WI38 (cell line): ENCODE measurements at regions not wholly inside any gene's neighbourhood (a gene's known extent, or its start where the extent isn't known, plus 50 kb on each side); places are given as distances from the start of the nearest gene placed in this dataset.

Experiments
- H3K4me3 ChIP-seq: 2 replicates; pipeline ENCODE4 v1.5.1; 2011; ENCODE audit warnings: low read depth, mild to moderate bottlenecking, control low read depth, low read length
- TF ChIP-seq, protein P1 (sequence below): IDR thresholded peaks from 2 replicates; pipeline ENCODE4 v1.5.1; 2012; ENCODE audit warnings: low read depth, mild to moderate bottlenecking, control low read depth, low read length

DNA sequence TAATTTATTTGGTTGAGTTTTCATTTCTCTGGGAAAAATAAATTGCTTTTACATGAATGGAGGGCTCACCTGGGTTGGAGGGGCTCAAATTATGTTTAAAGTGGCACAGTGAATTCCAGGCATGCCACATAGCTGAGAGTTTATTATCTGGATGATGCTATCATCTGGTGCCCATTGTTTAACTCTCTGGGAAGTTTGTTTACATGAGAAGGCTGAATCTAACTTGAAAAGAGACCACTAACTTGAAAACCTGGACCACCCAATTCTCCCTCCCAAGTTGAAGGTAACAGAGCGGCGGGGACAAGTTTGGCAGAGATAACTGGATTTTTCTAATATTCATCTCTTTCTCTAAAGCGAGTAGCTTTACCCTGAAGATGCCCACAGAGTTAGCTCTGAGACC, 321.5 kb upstream of the GHITM start:
- TF ChIP-seq, protein P1, sequence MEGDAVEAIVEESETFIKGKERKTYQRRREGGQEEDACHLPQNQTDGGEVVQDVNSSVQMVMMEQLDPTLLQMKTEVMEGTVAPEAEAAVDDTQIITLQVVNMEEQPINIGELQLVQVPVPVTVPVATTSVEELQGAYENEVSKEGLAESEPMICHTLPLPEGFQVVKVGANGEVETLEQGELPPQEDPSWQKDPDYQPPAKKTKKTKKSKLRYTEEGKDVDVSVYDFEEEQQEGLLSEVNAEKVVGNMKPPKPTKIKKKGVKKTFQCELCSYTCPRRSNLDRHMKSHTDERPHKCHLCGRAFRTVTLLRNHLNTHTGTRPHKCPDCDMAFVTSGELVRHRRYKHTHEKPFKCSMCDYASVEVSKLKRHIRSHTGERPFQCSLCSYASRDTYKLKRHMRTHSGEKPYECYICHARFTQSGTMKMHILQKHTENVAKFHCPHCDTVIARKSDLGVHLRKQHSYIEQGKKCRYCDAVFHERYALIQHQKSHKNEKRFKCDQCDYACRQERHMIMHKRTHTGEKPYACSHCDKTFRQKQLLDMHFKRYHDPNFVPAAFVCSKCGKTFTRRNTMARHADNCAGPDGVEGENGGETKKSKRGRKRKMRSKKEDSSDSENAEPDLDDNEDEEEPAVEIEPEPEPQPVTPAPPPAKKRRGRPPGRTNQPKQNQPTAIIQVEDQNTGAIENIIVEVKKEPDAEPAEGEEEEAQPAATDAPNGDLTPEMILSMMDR, result no peak
- H3K4me3 ChIP-seq, result no peak overlapping the region

DNA sequence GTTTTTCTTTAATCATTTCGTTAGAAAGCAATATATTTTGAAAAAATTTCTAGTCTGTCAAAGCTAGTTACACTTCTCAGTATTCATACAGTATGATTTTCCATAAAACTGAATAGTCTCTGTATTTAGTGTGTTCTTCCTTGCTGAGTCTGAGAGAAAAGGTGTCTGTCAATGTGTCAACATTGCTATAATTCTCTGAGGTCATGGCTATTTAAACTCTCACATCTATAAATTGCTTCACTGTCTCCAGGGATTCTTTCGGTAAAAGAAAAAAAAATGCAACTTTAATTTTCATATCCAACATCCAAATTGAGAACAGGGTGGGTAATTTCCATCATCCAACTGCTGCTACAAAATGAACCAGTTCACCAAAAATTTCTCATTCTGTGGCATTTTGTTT, 319.7 kb upstream of the GHITM start:
- TF ChIP-seq, protein P1, result no peak
- H3K4me3 ChIP-seq, result no peak overlapping the region

DNA sequence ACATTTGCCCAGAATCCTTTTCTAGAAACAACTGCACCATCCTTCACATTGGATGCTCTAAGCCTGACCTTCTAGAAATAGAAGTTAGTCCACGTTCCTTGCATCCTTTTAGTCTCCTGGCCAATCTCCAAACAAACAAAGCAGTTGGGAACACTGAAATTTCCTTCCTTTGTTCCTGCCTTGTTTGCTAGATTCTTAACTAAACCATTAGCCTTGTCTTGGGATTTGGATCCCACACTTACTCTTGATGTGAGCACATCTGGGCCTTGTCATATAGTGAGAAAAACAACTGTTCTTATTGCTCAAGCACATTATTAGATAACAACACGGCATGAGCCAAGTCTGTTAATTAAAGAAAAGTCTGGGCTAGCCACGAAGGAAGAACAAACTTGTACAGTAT, 319.3 kb upstream of the GHITM start:
- no peak overlapping the region for H3K4me3 ChIP-seq
- TF ChIP-seq, protein P1, result no peak

DNA sequence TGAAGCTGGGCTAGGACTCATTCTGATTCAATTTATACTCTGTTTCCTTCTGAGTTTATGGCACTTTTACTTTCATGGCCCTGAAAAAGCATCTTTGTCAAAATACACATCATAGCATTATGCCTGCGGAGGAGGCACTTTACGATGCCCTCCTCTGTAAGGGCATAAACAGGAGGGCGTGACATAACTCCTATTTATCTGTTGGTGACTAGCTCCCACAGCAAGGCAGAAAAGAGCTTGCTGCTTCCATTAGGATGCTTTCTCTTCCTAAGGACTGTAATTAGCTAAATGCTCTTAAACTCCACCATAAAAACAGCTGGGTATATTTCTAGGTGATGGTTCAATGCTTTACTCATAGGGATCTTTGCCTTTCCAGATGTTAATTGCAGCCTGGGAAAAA, 315.2 kb upstream of the GHITM start:
- TF ChIP-seq, protein P1, result no peak
- no peak overlapping the region for H3K4me3 ChIP-seq

DNA sequence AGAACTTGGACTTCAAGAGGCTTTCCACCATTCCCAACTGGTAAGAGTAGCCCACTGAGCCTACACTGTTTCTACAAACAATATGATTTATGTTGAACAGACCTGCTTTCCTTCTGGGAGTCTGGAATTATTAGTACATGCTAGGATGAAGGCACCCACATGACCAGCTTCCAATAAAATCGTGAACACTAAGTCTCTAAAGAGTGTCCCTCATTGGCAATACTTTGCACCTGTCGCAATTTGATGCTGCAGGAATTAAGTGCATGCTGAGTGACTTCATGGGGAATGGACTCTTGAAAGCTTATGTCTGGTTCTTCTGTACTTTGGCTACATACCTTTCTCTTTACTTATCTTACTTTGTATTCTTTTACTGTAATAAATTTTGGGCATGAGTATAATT, 305.2 kb upstream of the GHITM start:
- H3K4me3 ChIP-seq, result no peak overlapping the region
- TF ChIP-seq, protein P1, result no peak

DNA sequence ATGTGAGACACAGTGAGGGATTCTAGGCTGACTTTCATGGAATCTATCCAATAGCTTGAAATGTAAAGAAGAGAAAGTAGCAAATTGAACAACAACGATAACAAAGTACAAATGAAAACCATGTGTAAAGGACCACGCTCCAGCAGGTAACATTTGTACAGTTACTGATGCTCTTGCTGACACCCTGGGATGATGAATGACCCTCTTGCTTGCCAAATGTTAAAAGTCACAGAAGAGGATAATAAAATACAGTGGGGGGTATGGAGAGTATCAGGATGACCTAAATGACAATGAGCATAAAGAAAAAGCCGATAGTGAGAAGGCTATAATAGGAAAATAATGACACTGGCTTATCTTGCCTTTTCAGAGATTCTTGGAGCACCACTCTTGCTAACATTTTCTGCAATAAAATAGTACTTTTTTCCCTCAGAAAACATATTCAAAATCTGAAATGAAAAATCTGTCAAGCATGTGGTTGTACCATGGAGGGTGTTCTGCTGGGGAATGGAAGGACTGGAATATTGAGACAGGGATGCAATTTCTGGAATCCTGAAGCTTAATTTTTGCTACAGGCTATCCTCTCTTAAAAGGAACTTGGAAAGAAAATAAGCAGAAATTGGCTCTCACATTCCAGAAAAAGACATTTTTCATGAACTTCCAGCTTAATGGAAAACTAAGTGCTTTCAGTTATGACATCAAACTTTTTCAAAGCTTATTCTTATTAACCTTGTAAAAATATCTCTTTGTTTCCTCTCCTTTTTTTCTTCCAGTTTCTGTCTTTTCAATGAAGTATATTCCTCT, 303.2 kb upstream of the GHITM start:
- no peak overlapping the region for H3K4me3 ChIP-seq
- TF ChIP-seq, protein P1, result no peak

DNA sequence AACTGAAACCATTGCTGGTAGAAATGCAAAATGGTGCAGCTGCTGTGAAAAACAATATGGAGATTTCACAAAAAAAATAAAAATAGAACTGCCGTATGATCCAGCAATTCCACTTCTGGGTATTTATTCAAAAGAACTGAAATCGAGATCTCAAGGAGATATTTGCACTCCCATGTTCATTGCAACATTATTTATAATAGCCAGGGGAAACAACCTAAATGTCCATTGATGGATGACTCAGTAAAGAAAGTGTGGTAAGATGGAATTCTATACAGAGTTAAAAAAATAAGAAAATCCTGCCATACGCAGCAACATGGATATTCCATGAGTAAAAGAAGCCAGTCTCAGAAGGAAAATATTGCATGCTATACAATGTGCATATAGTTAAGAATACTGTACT, 290.6 kb upstream of the GHITM start:
- TF ChIP-seq, protein P1, result no peak
- H3K4me3 ChIP-seq, result no peak overlapping the region
